ENCODE measurements at regions not wholly inside any gene's neighbourhood (a gene's known extent, or its start where the extent isn't known, plus 50 kb on each side); places are given as distances from the start of the nearest gene placed in this dataset.

DNA sequence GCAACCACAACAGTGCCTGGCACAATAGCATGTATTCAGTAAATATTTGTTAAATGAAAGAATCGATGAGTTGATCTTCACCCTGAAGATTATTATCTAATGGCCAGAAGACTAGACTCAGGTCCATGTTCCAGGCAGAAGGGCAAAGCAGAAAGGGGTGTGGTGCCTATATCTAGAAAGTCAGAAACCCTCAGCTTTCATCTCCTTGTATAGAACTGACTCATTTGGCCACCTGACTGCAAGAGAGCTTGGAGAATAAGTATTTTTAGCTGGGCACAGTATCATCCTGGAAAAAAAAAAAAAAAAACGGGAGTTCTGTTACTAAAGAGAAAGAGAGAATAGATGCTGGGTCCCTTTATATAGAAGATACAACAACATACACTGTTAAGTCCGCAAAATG, 69.7 kb upstream of the SPRED1 start:
- DNase-seq, result peak in 1 of 2 donors; percentile 14

GRCh38 chr15:38186507-38186906, 66.1 kb upstream of the SPRED1 start:
- no peak for DNase-seq

GRCh38 chr15:38187630-38188313, 64.9 kb upstream of the SPRED1 start:
- no peak for DNase-seq

- DNase-seq, result no peak
These were observed 62.9 kb upstream of the SPRED1 start for GRCh38 chr15:38189671-38190295.

DNA sequence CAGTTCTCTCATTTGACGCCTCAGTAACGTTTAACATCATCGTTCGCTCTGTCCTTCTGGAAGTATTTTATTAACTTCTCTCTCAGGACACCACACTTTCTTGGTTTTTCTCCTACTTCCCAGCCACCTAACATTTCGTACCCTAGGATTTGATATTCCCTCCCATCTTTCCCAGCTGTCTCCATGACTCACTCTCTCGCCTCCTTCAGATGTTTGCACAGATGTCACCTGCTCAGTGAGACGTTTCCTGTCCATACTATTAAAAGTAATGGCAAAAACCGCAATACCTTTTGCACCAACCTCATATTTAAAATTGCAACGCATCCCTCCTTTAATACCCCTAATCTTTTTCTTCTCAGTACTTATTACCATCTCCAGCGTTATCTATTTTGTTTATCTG, 62.1 kb upstream of the SPRED1 start:
- no peak for DNase-seq

- DNase-seq, result no peak
These were observed 60.1 kb upstream of the SPRED1 start for GRCh38 chr15:38192496-38192895.

- no peak for DNase-seq
These were observed 59.1 kb upstream of the SPRED1 start for GRCh38 chr15:38193496-38193895.

DNA sequence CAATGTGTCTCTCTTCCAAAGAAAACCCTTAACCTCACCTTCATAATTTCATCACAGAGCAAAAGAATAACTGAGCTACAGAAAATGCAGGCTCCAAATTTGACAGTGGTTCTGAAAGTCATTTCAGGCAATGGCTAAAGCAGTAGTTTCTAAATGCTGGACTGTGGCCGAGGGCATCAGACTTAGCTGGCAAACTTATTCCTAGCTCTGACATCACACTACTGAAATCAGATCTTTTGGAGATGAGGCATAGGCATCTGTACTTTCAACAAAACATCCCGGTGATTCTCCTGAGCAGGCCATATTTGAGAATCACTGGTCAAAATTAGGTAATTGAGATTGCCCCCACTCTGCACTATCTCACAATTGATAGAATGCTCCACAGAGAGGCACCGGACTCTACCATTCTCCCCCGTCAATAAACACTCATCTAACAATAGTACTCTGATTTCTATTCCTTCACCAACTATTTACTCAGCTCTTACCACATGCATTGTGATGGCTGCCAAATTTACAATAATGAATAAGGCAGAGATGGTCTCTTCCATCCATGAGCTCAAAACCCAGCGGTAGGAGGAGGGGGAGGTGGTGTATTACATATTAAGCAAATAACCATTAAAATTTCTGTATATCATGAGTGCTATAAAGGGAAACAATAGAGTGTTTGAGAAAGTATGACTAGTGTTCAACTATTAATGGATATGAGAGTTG, 57.3 kb upstream of the SPRED1 start:
- DNase-seq, result no peak

- DNase-seq, result no peak
These were observed 56.6 kb upstream of the SPRED1 start for GRCh38 chr15:38196076-38196475.

GRCh38 chr15:38197553-38197952, 55.1 kb upstream of the SPRED1 start:
- peak in 1 of 2 donors; percentile 6 for DNase-seq

DNA sequence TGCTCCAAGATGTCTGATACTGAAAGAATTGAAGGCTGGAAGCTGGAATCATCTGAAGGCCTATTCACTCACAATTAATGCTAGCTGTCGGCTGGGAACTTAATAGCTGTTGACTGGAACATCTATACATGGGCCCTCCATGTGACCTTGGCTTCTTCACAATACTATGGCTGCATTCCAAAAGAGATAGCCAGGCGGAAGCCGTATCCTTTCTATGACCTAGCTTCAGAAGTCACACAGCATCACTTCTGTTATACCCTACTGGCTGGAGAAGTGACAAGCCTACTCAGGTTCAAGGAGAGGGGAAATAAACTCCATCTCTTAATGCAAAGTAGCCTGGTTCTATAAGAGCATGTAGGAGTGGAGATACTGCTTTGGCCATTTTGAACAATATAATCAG, 50.9 kb upstream of the SPRED1 start:
- DNase-seq, result no peak

DNA sequence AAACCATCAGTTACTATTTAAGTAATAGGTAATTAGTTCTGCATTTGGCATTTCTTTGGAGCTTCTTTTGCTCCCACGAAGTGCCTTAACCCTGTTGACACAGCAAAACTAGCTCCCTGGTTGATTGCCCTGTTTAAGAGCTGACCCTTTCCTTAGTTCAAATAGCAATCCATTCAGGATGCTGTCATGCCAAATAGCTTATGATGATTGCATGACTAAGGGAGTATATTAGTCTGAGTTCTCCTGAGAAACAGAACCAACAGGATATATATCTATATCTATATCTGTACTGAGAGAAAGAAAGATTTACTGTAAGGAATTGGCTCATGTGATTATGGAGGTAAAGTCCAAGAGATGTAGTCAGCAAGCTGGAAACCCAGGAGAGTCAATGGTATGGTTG, 50.3 kb upstream of the SPRED1 start:
- DNase-seq, result no peak

Measured in hippocampal formation (tissue), 2 donors.